NCI-H82 treated with DMSO at 0.1 percent for 48 hours (cell line): ENCODE measurements at regions not wholly inside any gene's neighbourhood (a gene's known extent, or its start where the extent isn't known, plus 50 kb on each side); places are given as distances from the start of the nearest gene placed in this dataset.
A peak's percentile ranks its signal among the peaks of the same experiment; 100 is the strongest.

Experiments
- DNase-seq: peaks from one replicate; lab custom pipeline; 2025; ENCODE audit not compliant: unreplicated experiment; lab: John Stamatoyannopoulos, UW

- DNase-seq = no peak
Observed at GRCh38 chr14:35456261-35456660, 51.7 kb upstream of the NFKBIA start.

GRCh38 chr14:35458442-35458841 lies 53.9 kb upstream of the NFKBIA start:
- no peak for DNase-seq

- no peak for DNase-seq
Observed at GRCh38 chr14:35459776-35460175, 55.2 kb upstream of the NFKBIA start.

- DNase-seq = peak; percentile 67
Observed at GRCh38 chr14:35470755-35471154, 63.2 kb upstream of the INSM2 start.

GRCh38 chr14:35471803-35472202 lies 62.2 kb upstream of the INSM2 start:
- peak; percentile 96 for DNase-seq

GRCh38 chr14:35474323-35474722 lies 59.6 kb upstream of the INSM2 start:
- DNase-seq = no peak

GRCh38 chr14:35480119-35480769 lies 53.7 kb upstream of the INSM2 start:
- DNase-seq = no peak

- DNase-seq = no peak
Observed at GRCh38 chr14:35482994-35483515, 50.9 kb upstream of the INSM2 start.
